Loucy (cell line): ENCODE measurements at regions not wholly inside any gene's neighbourhood (a gene's known extent, or its start where the extent isn't known, plus 50 kb on each side); places are given as distances from the start of the nearest gene placed in this dataset.

Source experiments
- EZH2phosphoT487 ChIP-seq: fragments of 200-600 bp; IDR thresholded peaks from 2 replicates; pipeline ENCODE4 v1.6.1; 2018; ENCODE audit warnings: antibody characterized with exemption, mild to moderate bottlenecking, moderate library complexity, borderline replicate concordance
- TF ChIP-seq, protein P1 (sequence below): fragments of 200-600 bp; sonication (generic); conservative IDR thresholded peaks from 2 replicates; pipeline ENCODE4 v1.5.1; 2014; ENCODE audit warnings: mild to moderate bottlenecking, antibody characterized with exemption, low read length

DNA sequence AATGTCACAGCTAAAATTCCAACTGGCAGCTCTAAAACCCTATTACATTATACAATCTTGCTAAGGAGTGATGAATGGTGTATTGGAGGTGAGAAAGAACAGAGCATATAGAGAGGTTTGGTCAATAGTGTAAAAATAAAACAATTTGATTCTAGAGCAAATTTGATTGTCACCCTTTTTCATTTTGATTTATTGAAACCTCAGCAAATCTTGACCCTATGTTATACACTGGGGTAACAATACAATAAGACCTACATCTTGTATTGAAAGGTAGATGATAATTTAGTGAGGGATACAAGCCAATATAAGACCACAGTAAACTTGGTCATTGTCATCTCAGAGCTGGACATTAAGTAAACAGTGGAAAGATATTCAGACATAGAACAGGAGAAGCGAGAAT lies 671.9 kb downstream of the IRS1 start:
- TF ChIP-seq, protein P1, sequence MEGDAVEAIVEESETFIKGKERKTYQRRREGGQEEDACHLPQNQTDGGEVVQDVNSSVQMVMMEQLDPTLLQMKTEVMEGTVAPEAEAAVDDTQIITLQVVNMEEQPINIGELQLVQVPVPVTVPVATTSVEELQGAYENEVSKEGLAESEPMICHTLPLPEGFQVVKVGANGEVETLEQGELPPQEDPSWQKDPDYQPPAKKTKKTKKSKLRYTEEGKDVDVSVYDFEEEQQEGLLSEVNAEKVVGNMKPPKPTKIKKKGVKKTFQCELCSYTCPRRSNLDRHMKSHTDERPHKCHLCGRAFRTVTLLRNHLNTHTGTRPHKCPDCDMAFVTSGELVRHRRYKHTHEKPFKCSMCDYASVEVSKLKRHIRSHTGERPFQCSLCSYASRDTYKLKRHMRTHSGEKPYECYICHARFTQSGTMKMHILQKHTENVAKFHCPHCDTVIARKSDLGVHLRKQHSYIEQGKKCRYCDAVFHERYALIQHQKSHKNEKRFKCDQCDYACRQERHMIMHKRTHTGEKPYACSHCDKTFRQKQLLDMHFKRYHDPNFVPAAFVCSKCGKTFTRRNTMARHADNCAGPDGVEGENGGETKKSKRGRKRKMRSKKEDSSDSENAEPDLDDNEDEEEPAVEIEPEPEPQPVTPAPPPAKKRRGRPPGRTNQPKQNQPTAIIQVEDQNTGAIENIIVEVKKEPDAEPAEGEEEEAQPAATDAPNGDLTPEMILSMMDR, result no peak
- no peak for TF ChIP-seq EZH2phosphoT487
